Tibial nerve (tissue), 3 donors: ENCODE measurements at regions not wholly inside any gene's neighbourhood (a gene's known extent, or its start where the extent isn't known, plus 50 kb on each side); places are given as distances from the start of the nearest gene placed in this dataset.

Experiments used
- EP300 ChIP-seq, 2 donors: sonication (generic); formaldehyde crosslinking; IDR thresholded peaks; one replicate each; pipeline ENCODE4 v1.6.1; 2017; ENCODE audit warnings: antibody characterized with exemption in 2 of 2, mild to moderate bottlenecking in 1 of 2
- POLR2A ChIP-seq, 2 donors: fragments of 450-650 bp; IDR thresholded peaks; one replicate each; pipeline ENCODE4 v1.6.1; 2017; ENCODE audit warnings: antibody characterized with exemption in 2 of 2, mild to moderate bottlenecking in 2 of 2, moderate library complexity in 2 of 2

- TF ChIP-seq POLR2A (IDR thresholded peaks at IDR 0.05) = no peak
- no peak for TF ChIP-seq EP300 (IDR thresholded peaks at IDR 0.05)
Observed at GRCh38 chr6:169383265-169383664, 129.6 kb upstream of the THBS2 start.
